ENCODE measurements at regions not wholly inside any gene's neighbourhood (a gene's known extent, or its start where the extent isn't known, plus 50 kb on each side); places are given as distances from the start of the nearest gene placed in this dataset.

GRCh38 chr11:112795142-112795815, 165.9 kb upstream of the NCAM1 start:
- DNase-seq = no peak

- no peak for DNase-seq
Measured at GRCh38 chr11:112795911-112796649, 165.1 kb upstream of the NCAM1 start.

- DNase-seq = no peak
Measured at GRCh38 chr11:112797092-112797491, 164.1 kb upstream of the NCAM1 start.

- DNase-seq = no peak
Measured at GRCh38 chr11:112797648-112798293, 163.4 kb upstream of the NCAM1 start.

- no peak for DNase-seq
Measured at GRCh38 chr11:112801025-112801816, 160.0 kb upstream of the NCAM1 start.

- DNase-seq = no peak
Measured at GRCh38 chr11:112801817-112802088, 159.5 kb upstream of the NCAM1 start.

- no peak for DNase-seq
Measured at GRCh38 chr11:112805658-112806057, 155.6 kb upstream of the NCAM1 start.

- no peak for DNase-seq
Measured at GRCh38 chr11:112806256-112806655, 155.0 kb upstream of the NCAM1 start.

- DNase-seq = no peak
Measured at GRCh38 chr11:112806876-112807275, 154.3 kb upstream of the NCAM1 start.

- no peak for DNase-seq
Measured at GRCh38 chr11:112809429-112809828, 151.8 kb upstream of the NCAM1 start.

GRCh38 chr11:112810951-112811350, 150.3 kb upstream of the NCAM1 start:
- no peak for DNase-seq

- DNase-seq = no peak
Measured at GRCh38 chr11:112811783-112812182, 149.4 kb upstream of the NCAM1 start.

- no peak for DNase-seq
Measured at GRCh38 chr11:112812729-112813128, 148.5 kb upstream of the NCAM1 start.

GRCh38 chr11:112814168-112814567, 147.1 kb upstream of the NCAM1 start:
- DNase-seq = no peak

GRCh38 chr11:112817376-112817775, 143.8 kb upstream of the NCAM1 start:
- DNase-seq = no peak

- DNase-seq = no peak
Measured at GRCh38 chr11:112822478-112823274, 138.5 kb upstream of the NCAM1 start.

GRCh38 chr11:112826026-112826425, 135.2 kb upstream of the NCAM1 start:
- DNase-seq = no peak

- DNase-seq = no peak
Measured at GRCh38 chr11:112826788-112827187, 134.4 kb upstream of the NCAM1 start.

GRCh38 chr11:112828421-112828820, 132.8 kb upstream of the NCAM1 start:
- no peak for DNase-seq

GRCh38 chr11:112829971-112830654, 131.1 kb upstream of the NCAM1 start:
- no peak for DNase-seq

- no peak for DNase-seq
Measured at GRCh38 chr11:112831041-112831440, 130.2 kb upstream of the NCAM1 start.
